IMR-90 (cell line): ENCODE measurements at regions not wholly inside any gene's neighbourhood (a gene's known extent, or its start where the extent isn't known, plus 50 kb on each side); places are given as distances from the start of the nearest gene placed in this dataset.
A peak's percentile ranks its signal among the peaks of the same experiment; 100 is the strongest.

Experiments
- ATAC-seq: fragments of 200-7000 bp; cut with Tn5 transposase; 2 replicates; pipeline ENCODE4 v1.9.1; 2020; ENCODE audit warnings: low read depth, mild to moderate bottlenecking, moderate library complexity
- BruUV-seq: library from RNA; stranded (reverse); fragments of 400-500 nt; replicated peaks from 2 replicates; lab custom pipeline; 2021; lab: Mats Ljungman, UMichigan
- CTCF ChIA-PET: fragments of 300-600 bp; formaldehyde crosslinking; extraction: SDS; loops from one replicate; lab custom pipeline; 2021; ENCODE audit warnings: antibody characterized with exemption; lab: Yijun Ruan, JAX
- POLR2A ChIA-PET: fragments of 300-600 bp; sonication (Branson Sonifier 250); formaldehyde crosslinking; loops from one replicate; lab custom pipeline; 2022; ENCODE audit warnings: antibody characterized with exemption; ENCODE audit not compliant: unreplicated experiment; lab: Charles Lee
- DNase-seq: peaks from one replicate; pipeline ENCODE4 v3.0.0; 2013
- H2AFZ ChIP-seq: replicated peaks from 2 replicates; pipeline ENCODE3; 2013; ENCODE audit warnings: low read length, mild to moderate bottlenecking; ENCODE audit not compliant: poor library complexity
- H2AK5ac ChIP-seq: 2 replicates; pipeline ENCODE4 v1.6.1; 2013; ENCODE audit warnings: low read depth, low read length, inconsistent platforms
- H2AK9ac ChIP-seq: replicated peaks from 2 replicates; pipeline ENCODE3; 2013; ENCODE audit warnings: mild to moderate bottlenecking, low read depth, low read length, moderate library complexity; ENCODE audit not compliant: poor library complexity
- H2BK120ac ChIP-seq: 2 replicates; pipeline ENCODE4 v1.6.1; 2013; ENCODE audit warnings: low read depth, low read length, inconsistent platforms
- H2BK15ac ChIP-seq: 3 replicates; pipeline ENCODE4 v1.6.1; 2013; ENCODE audit warnings: low read depth, low read length, inconsistent platforms
- H2BK20ac ChIP-seq: 2 replicates; pipeline ENCODE4 v1.6.1; 2013; ENCODE audit warnings: low read depth, mild to moderate bottlenecking, inconsistent platforms, low read length, moderate library complexity
- H2BK5ac ChIP-seq: 2 replicates; pipeline ENCODE4 v1.6.1; 2013; ENCODE audit warnings: mild to moderate bottlenecking, low read depth, low read length, inconsistent platforms; ENCODE audit not compliant: poor library complexity, severe bottlenecking
- H3K14ac ChIP-seq: replicated peaks from 2 replicates; pipeline ENCODE4 v1.6.1; 2013; ENCODE audit warnings: low read depth, low read length, inconsistent platforms
- H3K18ac ChIP-seq: 2 replicates; pipeline ENCODE4 v1.6.1; 2013; ENCODE audit warnings: low read depth, low read length, control low read depth
- H3K23ac ChIP-seq: 2 replicates; pipeline ENCODE4 v1.6.1; 2013; ENCODE audit warnings: low read depth, low read length, inconsistent platforms
- H3K27ac ChIP-seq: 2 replicates; pipeline ENCODE4 v1.5.1; 2013; ENCODE audit warnings: mild to moderate bottlenecking, control low read depth, low read length; ENCODE audit not compliant: insufficient read depth
- H3K27me3 ChIP-seq: 2 replicates; pipeline ENCODE4 v1.6.1; 2013; ENCODE audit warnings: low read length; ENCODE audit not compliant: control insufficient read depth, insufficient read depth
- H3K36me3 ChIP-seq: 2 replicates; pipeline ENCODE4 v1.6.1; 2013; ENCODE audit warnings: low read length, mixed read lengths; ENCODE audit not compliant: control insufficient read depth, insufficient read depth
- H3K4ac ChIP-seq: 2 replicates; pipeline ENCODE4 v1.6.1; 2013; ENCODE audit warnings: low read depth, low read length, inconsistent platforms
- H3K4me1 ChIP-seq: 2 replicates; pipeline ENCODE4 v1.6.1; 2013; ENCODE audit warnings: low read length, mixed read lengths; ENCODE audit not compliant: control insufficient read depth, insufficient read depth
- H3K4me2 ChIP-seq: 2 replicates; pipeline ENCODE4 v1.6.1; 2013; ENCODE audit warnings: low read depth, mild to moderate bottlenecking, control low read depth, low read length, moderate library complexity
- H3K4me3 ChIP-seq: 2 replicates; pipeline ENCODE4 v1.5.1; 2013; ENCODE audit warnings: low read depth, mild to moderate bottlenecking, control low read depth, low read length, moderate library complexity; ENCODE audit not compliant: insufficient read depth
- H3K56ac ChIP-seq: 2 replicates; pipeline ENCODE4 v1.6.1; 2013; ENCODE audit warnings: low read length, inconsistent platforms; ENCODE audit not compliant: insufficient read depth; ENCODE audit errors: extremely low read depth
- H3K79me1 ChIP-seq, 2 experiments: 2 replicates each; pipeline ENCODE4 v1.6.1; 2013; ENCODE audit warnings: low read length in 2 of 2, inconsistent platforms in 1 of 2, low read depth in 1 of 2
- H3K9ac ChIP-seq: 2 replicates; pipeline ENCODE4 v1.6.1; 2013; ENCODE audit warnings: low read depth, low read length, control low read depth
- H3K9me1 ChIP-seq: 2 replicates; pipeline ENCODE4 v1.6.1; 2013; ENCODE audit warnings: low read length, inconsistent platforms; ENCODE audit not compliant: insufficient read depth
- H3K9me3 ChIP-seq: 2 replicates; pipeline ENCODE4 v1.6.1; 2013; ENCODE audit warnings: low read length; ENCODE audit not compliant: control insufficient read depth, insufficient read depth
- H4K20me1 ChIP-seq: 2 replicates; pipeline ENCODE4 v1.6.1; 2013; ENCODE audit warnings: low read length, inconsistent platforms; ENCODE audit not compliant: insufficient read depth
- H4K5ac ChIP-seq: 2 replicates; pipeline ENCODE4 v1.6.1; 2013; ENCODE audit warnings: mild to moderate bottlenecking, low read depth, low read length, control low read depth
- H4K8ac ChIP-seq, 2 experiments: 2 replicates each; pipeline ENCODE4 v1.6.1; 2013; ENCODE audit warnings: low read depth in 2 of 2, low read length in 2 of 2, control low read depth in 1 of 2, inconsistent platforms in 1 of 2
- H4K91ac ChIP-seq: 2 replicates; pipeline ENCODE4 v1.6.1; 2013; ENCODE audit warnings: low read depth, low read length, inconsistent platforms; ENCODE audit not compliant: insufficient read depth
- BHLHE40 ChIP-seq: fragments of 150-350 bp; IDR thresholded peaks from 2 replicates; pipeline ENCODE4 v1.6.1; 2016; ENCODE audit warnings: mild to moderate bottlenecking, low read depth, low read length
- CEBPB ChIP-seq: IDR thresholded peaks from 2 replicates; pipeline ENCODE4 v1.6.1; 2012; ENCODE audit warnings: low read depth, low read length, improper control_type of control experiment
- CHD1 ChIP-seq: IDR thresholded peaks from 2 replicates; pipeline ENCODE4 v1.6.1; 2012; ENCODE audit warnings: low read depth, low read length, improper control_type of control experiment
- MAFK ChIP-seq: IDR thresholded peaks from 2 replicates; pipeline ENCODE4 v1.6.1; 2012; ENCODE audit warnings: low read depth, low read length, improper control_type of control experiment
- MAZ ChIP-seq: IDR thresholded peaks from 2 replicates; pipeline ENCODE4 v1.6.1; 2012; ENCODE audit warnings: low read depth, mild to moderate bottlenecking, low read length, improper control_type of control experiment, moderate library complexity, borderline replicate concordance
- NFE2L2 ChIP-seq: fragments of 150-350 bp; IDR thresholded peaks from 2 replicates; pipeline ENCODE4 v1.6.1; 2016; ENCODE audit warnings: low read depth, mild to moderate bottlenecking, low read length
- POLR2A ChIP-seq: IDR thresholded peaks from 2 replicates; pipeline ENCODE4 v1.6.1; 2012; ENCODE audit warnings: mild to moderate bottlenecking, low read depth, low read length
- RAD21 ChIP-seq: IDR thresholded peaks from 2 replicates; pipeline ENCODE4 v1.6.1; 2012; ENCODE audit warnings: low read length, improper control_type of control experiment
- WGBS, 2 experiments: methylation state at CpG; one replicate each; pipeline versions ENCODE4 v1.1.5 to v1.1.7; 2013; ENCODE audit warnings: missing lambda C conversion rate in 2 of 2; ENCODE audit not compliant: insufficient read length in 1 of 2; ENCODE audit errors: extremely low coverage in 2 of 2; 5-methylcytosine and 5-hydroxymethylcytosine counted together
- dilution Hi-C: fragments of 300-500 bp; cut with HindIII; formaldehyde crosslinking; loops from one replicate; pipeline ENCODE4 v1.14.3; 2018; ENCODE audit warnings: low sequenced_read_pairs; ENCODE audit not compliant: unreplicated experiment
- in situ Hi-C: fragments of 300-500 bp; cut with MboI; formaldehyde crosslinking; loops from 3 replicates; pipeline ENCODE4 v1.14.3; 2019; ENCODE audit warnings: low sequenced_read_pairs, inconsistent platforms, mixed read lengths
- intact Hi-C: fragments of 100-400 bp; cut with micrococcal nuclease; formaldehyde crosslinking; loops from 2 replicates; pipeline ENCODE4 v1.10.0; 2022
- TF ChIP-seq, protein P1 (sequence below): fragments of 150-350 bp; IDR thresholded peaks from 2 replicates; pipeline ENCODE4 v1.6.1; 2017; ENCODE audit warnings: mild to moderate bottlenecking, antibody characterized with exemption, low read length, low read depth

DNA sequence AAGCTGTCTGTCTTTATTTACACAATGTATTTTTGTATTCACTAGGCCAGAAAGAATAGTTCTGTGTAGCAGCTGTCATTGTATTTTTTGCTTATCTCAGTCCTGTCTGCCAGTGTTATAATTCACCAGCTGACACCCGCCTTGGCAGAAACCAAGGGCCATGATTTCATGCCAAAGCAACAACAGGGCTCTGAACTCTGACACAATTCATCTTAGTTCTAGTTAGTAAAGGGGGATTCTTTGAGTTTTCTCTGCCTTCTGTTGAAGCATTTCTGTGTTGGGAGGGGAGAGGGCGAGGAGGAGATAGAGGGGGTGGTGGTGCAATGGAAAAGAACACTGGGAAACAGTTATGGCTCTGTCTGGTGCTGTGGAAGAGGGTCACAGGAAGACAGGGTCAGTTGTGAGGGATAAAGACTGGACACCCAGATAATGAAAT lies 684.6 kb upstream of the MARCKS start:
- Histone ChIP-seq H2BK5ac (no peak overlapping the region), H3K4me1 (peaks cover 4% of the 10 kb centered on the region), H4K8ac (no peak overlapping the region), H3K27ac (no peak overlapping the region), H2AK9ac (no peak overlapping the region), H3K4ac (no peak overlapping the region), H3K56ac (no peak overlapping the region), H3K14ac (no peak overlapping the region), H3K4me2 (no peak overlapping the region), H3K9ac (no peak overlapping the region), H2AK5ac (0 out of 2 replicates have a peak overlapping the region, but pooled peaks have one; percentile 58), H3K9me1 (no peaks in the 10 kb centered on the region), H4K20me1 (no peaks in the 10 kb centered on the region), H3K23ac (no peak overlapping the region), H2AFZ (no peak overlapping the region), H2BK120ac (no peak overlapping the region), H2BK15ac (no peak overlapping the region), H3K79me1 (no peaks in the 10 kb centered on the region), H3K18ac (no peak overlapping the region), H3K4me3 (no peak overlapping the region), H2BK20ac (no peak overlapping the region), H3K36me3 (no peaks in the 10 kb centered on the region), H3K27me3 (no peaks in the 10 kb centered on the region), H4K5ac (no peak overlapping the region), H3K9me3 (peaks cover 5% of the 10 kb centered on the region), H4K91ac (no peak overlapping the region; the same call in 1 of the 2 replicates)
- in situ Hi-C loops: no loop called here
- TF ChIP-seq NFE2L2 (no peak), BHLHE40 (no peak), MAFK (no peak), RAD21 (no peak), MAZ (no peak), POLR2A (no peak), CEBPB (no peak), CHD1 (no peak)
- TF ChIP-seq, protein P1, sequence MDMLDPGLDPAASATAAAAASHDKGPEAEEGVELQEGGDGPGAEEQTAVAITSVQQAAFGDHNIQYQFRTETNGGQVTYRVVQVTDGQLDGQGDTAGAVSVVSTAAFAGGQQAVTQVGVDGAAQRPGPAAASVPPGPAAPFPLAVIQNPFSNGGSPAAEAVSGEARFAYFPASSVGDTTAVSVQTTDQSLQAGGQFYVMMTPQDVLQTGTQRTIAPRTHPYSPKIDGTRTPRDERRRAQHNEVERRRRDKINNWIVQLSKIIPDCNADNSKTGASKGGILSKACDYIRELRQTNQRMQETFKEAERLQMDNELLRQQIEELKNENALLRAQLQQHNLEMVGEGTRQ: no peak
- no CpG with 5 or more reads among the region's 2 CpGs for WGBS, 2 experiments
- no peak for DNase-seq
- no TSS peak for BruUV-seq
- ChIA-PET POLR2A (no interaction called here), CTCF (no interaction called here)
- dilution Hi-C loops: no loop called here
- ATAC-seq: no peak
- intact Hi-C loops: no loop called here
